ENCODE measurements at regions not wholly inside any gene's neighbourhood (a gene's known extent, or its start where the extent isn't known, plus 50 kb on each side); places are given as distances from the start of the nearest gene placed in this dataset.

- TF ChIP-seq CTCF (conservative IDR thresholded peaks at IDR 0.05; ENCODE audit: low read depth, low read length) (no peak), EZH2phosphoT487 (IDR thresholded peaks at IDR 0.05; ENCODE audit: borderline replicate concordance, low read length) (no peak), EZH2 (IDR thresholded peaks at IDR 0.05; ENCODE audit: low read length, unreplicated experiment) (no peak)
Observed at GRCh38 chr16:50437769-50438437, 69.1 kb upstream of the BRD7 start.
